Cardiac fibroblast (primary cell): ENCODE measurements at regions not wholly inside any gene's neighbourhood (a gene's known extent, or its start where the extent isn't known, plus 50 kb on each side); places are given as distances from the start of the nearest gene placed in this dataset.

ENCODE experiments used
- DNase-seq, 2 donors: peaks; one replicate each; pipeline versions ENCODE4 v3.0.0 to v3.0.0-alpha.2; 2010; ENCODE audit warnings: low read depth in 2 of 2
- H3K4me3 ChIP-seq, 2 donors: replicated peaks in 1 of 2; 1 replicate in 1 of 2; 2 replicates in 1 of 2; pipeline ENCODE4 v1.5.1; 2011; ENCODE audit warnings: low read depth in 2 of 2, low read length in 2 of 2, mild to moderate bottlenecking in 2 of 2, moderate library complexity in 1 of 2
- CTCF ChIP-seq: IDR thresholded peaks from one replicate; pipeline ENCODE4 v1.5.1; 2011; ENCODE audit warnings: low read depth, mild to moderate bottlenecking, low read length, inconsistent platforms

DNA sequence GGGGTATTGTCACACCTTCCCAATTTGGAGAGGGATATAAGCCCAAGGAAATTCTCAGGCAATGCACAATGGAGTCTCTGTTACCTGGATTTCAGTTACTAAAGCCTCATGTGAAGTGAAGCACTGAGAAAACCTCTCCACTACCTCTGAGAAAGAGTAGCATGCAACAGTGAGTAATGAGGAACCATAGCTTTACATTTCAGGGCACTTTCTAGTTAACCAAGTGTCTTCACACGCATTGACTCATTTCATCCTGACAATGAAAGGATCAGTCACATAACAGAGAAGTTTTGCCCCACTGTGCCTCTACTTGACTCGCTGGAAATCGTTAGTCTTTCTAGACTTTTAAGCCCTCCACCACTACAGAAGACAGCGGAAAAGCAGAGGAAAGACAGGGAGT, 86.2 kb upstream of the ARID1B start:
- DNase-seq = no peak
- H3K4me3 ChIP-seq = no peak overlapping the region
- TF ChIP-seq CTCF = no peak

GRCh38 chr6:156689656-156690055, 87.5 kb upstream of the ARID1B start:
- TF ChIP-seq CTCF = no peak

DNA sequence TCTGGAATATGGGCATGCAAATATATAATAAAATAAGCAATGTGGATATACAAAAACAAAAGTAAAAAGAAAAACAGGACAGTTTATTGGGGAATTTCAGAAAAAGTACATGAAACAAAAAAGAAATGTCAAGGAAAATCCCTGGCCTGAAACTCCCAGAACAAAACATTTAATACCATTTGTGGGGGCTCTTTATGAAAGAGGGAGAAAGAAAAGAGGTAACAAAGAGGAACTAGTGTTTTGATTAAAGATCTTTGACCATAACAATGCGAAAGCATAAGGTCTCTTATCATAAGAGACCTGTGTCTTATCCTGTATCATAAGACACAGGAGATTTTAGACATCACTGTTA, 88.6 kb upstream of the ARID1B start:
- DNase-seq = no peak
- TF ChIP-seq CTCF = no peak
- H3K4me3 ChIP-seq = no peak overlapping the region

More at GRCh38 chr6:156689656-156690055, 87.5 kb upstream of the ARID1B start:
- DNase-seq = no peak
- no peak overlapping the region for H3K4me3 ChIP-seq

GRCh38 chr6:156687789-156688619, 89.2 kb upstream of the ARID1B start:
- H3K4me3 ChIP-seq = peak overlapping the region; percentile 66 to 67
- peak; percentile 47 to 51 for DNase-seq
- TF ChIP-seq CTCF = no peak

DNA sequence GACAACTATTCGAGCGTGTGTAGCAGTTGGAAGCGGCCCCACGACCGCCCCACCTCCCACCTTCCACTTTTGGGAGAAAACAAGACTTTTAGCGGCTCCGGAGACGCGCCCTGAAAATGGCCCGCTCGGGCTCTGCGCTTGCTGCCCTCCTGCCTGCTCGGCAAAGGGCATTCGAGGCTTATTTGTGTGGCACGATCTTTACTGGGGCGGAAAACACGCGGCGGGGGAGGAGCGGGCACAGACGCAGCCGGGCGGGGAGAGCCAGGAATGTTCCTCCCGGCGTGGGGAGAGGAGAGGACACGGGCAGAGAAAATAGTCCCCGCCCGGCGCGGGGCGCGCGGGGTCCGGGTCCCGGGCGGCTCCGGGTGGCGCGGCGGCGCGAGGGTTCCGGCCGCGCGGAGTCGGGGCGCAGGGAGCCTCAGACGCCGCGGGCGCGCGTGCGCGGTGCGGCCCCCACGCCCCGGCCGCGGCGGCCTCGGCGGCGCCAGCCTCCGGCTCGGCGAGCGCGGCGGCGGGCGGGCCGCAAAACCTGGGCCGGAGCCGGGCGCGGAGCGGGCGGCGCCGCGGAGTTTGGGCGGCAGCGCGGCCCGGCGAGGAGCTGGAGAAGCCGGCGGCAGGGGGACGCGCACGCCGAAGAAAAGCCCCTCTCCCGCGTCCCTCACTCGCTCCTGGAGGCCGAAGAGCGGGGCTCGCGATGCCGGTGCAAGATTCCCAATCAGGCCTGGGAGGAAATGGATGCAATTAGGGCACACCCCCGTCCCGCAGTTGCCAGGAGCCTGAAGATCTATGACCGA, 90.0 kb upstream of the ARID1B start:
- TF ChIP-seq CTCF = no peak
- peak; percentile 90 to 94 for DNase-seq
- peak overlapping the region; percentile 67 to 78 for H3K4me3 ChIP-seq

- H3K4me3 ChIP-seq = peak overlapping the region; percentile 64 to 78
- peak; percentile 52 for TF ChIP-seq CTCF
- DNase-seq = peak; percentile 61 to 77
These were observed 90.7 kb upstream of the ARID1B start for GRCh38 chr6:156686301-156686994.
